ENCODE measurements at regions not wholly inside any gene's neighbourhood (a gene's known extent, or its start where the extent isn't known, plus 50 kb on each side); places are given as distances from the start of the nearest gene placed in this dataset.

DNA sequence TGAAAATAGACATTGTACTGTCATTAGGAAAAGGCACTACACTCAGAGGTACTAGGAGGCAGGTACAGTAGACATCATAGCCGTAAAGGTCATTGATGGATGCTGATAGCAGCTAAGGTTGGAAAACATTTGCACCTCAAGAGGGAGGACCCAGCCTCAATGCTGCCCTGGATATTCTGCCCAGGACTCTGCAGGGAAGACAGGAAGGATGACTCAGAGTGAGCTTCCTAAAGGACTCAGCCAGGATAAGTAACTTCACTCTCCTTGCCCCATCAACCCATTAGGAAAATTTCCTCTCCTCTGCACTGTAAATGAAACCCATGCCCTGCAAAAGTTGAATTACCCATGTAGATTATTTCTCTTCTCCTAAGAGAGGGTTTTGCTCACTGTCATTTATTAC, 617.9 kb upstream of the MKI67 start:
- no peaks in the 10 kb centered on the region for H3K79me2 ChIP-seq (ENCODE audit: low read length)
- H3K9ac ChIP-seq (ENCODE audit: low read length) = no peak overlapping the region
- H3K4me1 ChIP-seq (ENCODE audit: insufficient read depth, low read length) = no peaks in the 10 kb centered on the region
- H3K4me2 ChIP-seq (ENCODE audit: low read length) = no peak overlapping the region
- POLR2A ChIA-PET (ENCODE audit: unreplicated experiment) = no interaction called here
- CTCF ChIA-PET = no interaction called here
- H3K9me3 ChIP-seq (ENCODE audit: low read length) = no peaks in the 10 kb centered on the region
- DNase-seq = no peak
- no peaks in the 10 kb centered on the region for H4K20me1 ChIP-seq (ENCODE audit: low read length)
- no peaks in the 10 kb centered on the region; the same call in 1 of the 2 replicates for H3K27me3 ChIP-seq (ENCODE audit: low read length)
- intact Hi-C loops (cut with micrococcal nuclease) = no loop called here
- H3K36me3 ChIP-seq (ENCODE audit: low read depth, low read length) = no peaks in the 10 kb centered on the region
- no peaks in the 10 kb centered on the region for H3F3A ChIP-seq (ENCODE audit: low read length, unreplicated experiment)
- H3K27ac ChIP-seq (ENCODE audit: low read length) = no peak overlapping the region
- no peak overlapping the region for H2AFZ ChIP-seq (ENCODE audit: low read length)
- TF ChIP-seq EZH2 (IDR thresholded peaks at IDR 0.05; ENCODE audit: low read length, unreplicated experiment) (no peak), EZH2phosphoT487 (IDR thresholded peaks at IDR 0.05; ENCODE audit: borderline replicate concordance, low read length) (no peak)
- TF ChIP-seq, protein P1, sequence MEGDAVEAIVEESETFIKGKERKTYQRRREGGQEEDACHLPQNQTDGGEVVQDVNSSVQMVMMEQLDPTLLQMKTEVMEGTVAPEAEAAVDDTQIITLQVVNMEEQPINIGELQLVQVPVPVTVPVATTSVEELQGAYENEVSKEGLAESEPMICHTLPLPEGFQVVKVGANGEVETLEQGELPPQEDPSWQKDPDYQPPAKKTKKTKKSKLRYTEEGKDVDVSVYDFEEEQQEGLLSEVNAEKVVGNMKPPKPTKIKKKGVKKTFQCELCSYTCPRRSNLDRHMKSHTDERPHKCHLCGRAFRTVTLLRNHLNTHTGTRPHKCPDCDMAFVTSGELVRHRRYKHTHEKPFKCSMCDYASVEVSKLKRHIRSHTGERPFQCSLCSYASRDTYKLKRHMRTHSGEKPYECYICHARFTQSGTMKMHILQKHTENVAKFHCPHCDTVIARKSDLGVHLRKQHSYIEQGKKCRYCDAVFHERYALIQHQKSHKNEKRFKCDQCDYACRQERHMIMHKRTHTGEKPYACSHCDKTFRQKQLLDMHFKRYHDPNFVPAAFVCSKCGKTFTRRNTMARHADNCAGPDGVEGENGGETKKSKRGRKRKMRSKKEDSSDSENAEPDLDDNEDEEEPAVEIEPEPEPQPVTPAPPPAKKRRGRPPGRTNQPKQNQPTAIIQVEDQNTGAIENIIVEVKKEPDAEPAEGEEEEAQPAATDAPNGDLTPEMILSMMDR (conservative IDR thresholded peaks at IDR 0.05; ENCODE audit: low read depth, low read length) = no peak
- no peaks in the 10 kb centered on the region for H3K9me2 ChIP-seq (replicated peaks; ENCODE audit: low read length)
- ATAC-seq = no peak
- BruUV-seq (replicated peaks) = no TSS peak
- H3K4me3 ChIP-seq (ENCODE audit: low read length) = no peak overlapping the region

DNA sequence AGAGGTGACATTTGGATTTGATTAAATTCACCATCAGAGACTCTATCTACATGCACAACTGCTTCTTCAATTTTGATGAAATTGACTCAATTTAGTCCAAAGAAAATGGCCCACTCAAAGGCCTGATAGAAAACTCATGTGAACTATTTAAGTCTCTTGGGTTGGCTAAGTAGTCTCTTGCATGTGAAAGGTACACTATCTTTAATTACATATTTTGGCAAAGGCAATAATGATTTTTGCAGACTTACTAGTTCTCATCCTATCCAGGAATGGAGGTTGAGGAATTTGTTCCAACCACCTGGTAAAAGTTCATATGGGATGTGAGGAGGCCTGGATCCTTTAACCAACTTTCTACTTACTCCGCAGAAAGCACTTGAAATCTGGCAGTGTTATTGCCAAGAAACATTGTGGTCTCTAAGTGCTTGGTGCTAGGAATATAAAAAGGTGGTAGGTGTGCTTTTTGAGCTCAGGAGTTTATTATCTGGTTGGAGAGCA, 618.6 kb upstream of the MKI67 start:
- Histone ChIP-seq H3K4me2 (ENCODE audit: low read length) (no peak overlapping the region), H3K27ac (ENCODE audit: low read length) (no peak overlapping the region), H3F3A (ENCODE audit: low read length, unreplicated experiment) (no peaks in the 10 kb centered on the region), H3K4me1 (ENCODE audit: insufficient read depth, low read length) (no peaks in the 10 kb centered on the region), H3K36me3 (ENCODE audit: low read depth, low read length) (no peaks in the 10 kb centered on the region), H2AFZ (ENCODE audit: low read length) (no peak overlapping the region), H3K9me2 (replicated peaks; ENCODE audit: low read length) (no peaks in the 10 kb centered on the region), H3K79me2 (ENCODE audit: low read length) (no peaks in the 10 kb centered on the region), H3K4me3 (ENCODE audit: low read length) (no peak overlapping the region), H3K9ac (ENCODE audit: low read length) (no peak overlapping the region), H3K9me3 (ENCODE audit: low read length) (no peaks in the 10 kb centered on the region), H3K27me3 (ENCODE audit: low read length) (no peaks in the 10 kb centered on the region; the same call in 1 of the 2 replicates), H4K20me1 (ENCODE audit: low read length) (no peaks in the 10 kb centered on the region)
- ATAC-seq (no peak), DNase-seq (no peak)
- POLR2A ChIA-PET (ENCODE audit: unreplicated experiment) = no interaction called here
- TF ChIP-seq EZH2 (IDR thresholded peaks at IDR 0.05; ENCODE audit: low read length, unreplicated experiment) = no peak
- TF ChIP-seq EZH2phosphoT487 (IDR thresholded peaks at IDR 0.05; ENCODE audit: borderline replicate concordance, low read length) = no peak
- TF ChIP-seq, protein P1 (conservative IDR thresholded peaks at IDR 0.05; ENCODE audit: low read depth, low read length) = no peak
- CTCF ChIA-PET = no interaction called here
- BruUV-seq (replicated peaks) = no TSS peak
- intact Hi-C loops (cut with micrococcal nuclease) = no loop called here

DNA sequence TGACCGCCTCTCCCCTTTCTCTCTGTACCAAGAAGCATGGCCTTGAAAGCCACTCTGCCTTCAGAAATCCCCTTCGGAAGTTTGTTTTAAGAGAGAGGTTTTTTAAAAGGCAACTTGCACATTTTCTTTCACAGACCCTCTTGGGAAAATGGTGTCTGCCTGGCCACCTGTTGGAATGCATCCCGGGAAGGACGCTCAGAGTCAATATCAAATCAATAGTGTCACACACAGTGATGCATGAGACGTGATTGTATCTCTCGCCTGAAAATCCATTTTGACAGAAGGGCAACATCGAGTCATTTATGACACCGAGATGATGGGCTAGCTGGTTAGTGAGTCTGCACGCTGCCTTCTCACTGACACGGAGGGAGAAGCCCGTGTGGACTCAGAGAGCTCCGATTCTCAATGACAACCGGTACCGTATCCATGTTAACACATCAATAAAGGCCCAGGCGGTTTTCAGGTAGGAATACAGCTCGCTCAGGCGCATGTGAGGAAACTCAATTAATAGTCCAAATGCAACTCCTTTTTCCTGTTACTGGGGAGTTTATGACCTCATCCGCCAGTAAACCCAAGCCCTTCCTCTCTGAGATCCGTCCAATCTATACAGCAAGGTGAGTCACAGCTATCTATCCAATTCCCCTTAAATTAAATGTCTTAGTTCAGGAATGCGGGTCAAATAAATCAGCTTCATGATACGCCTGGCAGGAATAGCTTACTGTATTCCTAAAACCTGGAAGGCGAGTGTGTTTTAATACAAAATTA, 621.5 kb upstream of the MKI67 start:
- Histone ChIP-seq H3K9me3 (ENCODE audit: low read length) (no peaks in the 10 kb centered on the region), H3K79me2 (ENCODE audit: low read length) (no peaks in the 10 kb centered on the region), H4K20me1 (ENCODE audit: low read length) (no peaks in the 10 kb centered on the region), H3K36me3 (ENCODE audit: low read depth, low read length) (no peaks in the 10 kb centered on the region), H3K27ac (ENCODE audit: low read length) (no peak overlapping the region), H3K9me2 (replicated peaks; ENCODE audit: low read length) (no peaks in the 10 kb centered on the region), H3K4me3 (ENCODE audit: low read length) (no peak overlapping the region), H3K4me2 (ENCODE audit: low read length) (no peak overlapping the region), H3K4me1 (ENCODE audit: insufficient read depth, low read length) (no peaks in the 10 kb centered on the region), H2AFZ (ENCODE audit: low read length) (no peak overlapping the region), H3K9ac (ENCODE audit: low read length) (no peak overlapping the region), H3F3A (ENCODE audit: low read length, unreplicated experiment) (no peaks in the 10 kb centered on the region), H3K27me3 (ENCODE audit: low read length) (no peaks in the 10 kb centered on the region)
- TF ChIP-seq, protein P1 (conservative IDR thresholded peaks at IDR 0.05; ENCODE audit: low read depth, low read length) = no peak
- no peak for TF ChIP-seq EZH2 (IDR thresholded peaks at IDR 0.05; ENCODE audit: low read length, unreplicated experiment)
- TF ChIP-seq EZH2phosphoT487 (IDR thresholded peaks at IDR 0.05; ENCODE audit: borderline replicate concordance, low read length) = no peak
- BruUV-seq (replicated peaks) = no TSS peak
- POLR2A ChIA-PET (ENCODE audit: unreplicated experiment) = no interaction called here
- CTCF ChIA-PET = no interaction called here
- ATAC-seq (no peak), DNase-seq (no peak)
- intact Hi-C loops (cut with micrococcal nuclease) = no loop called here

Data from PC-3 (cell line).